Esophagus squamous epithelium (tissue), 4 donors: ENCODE measurements at regions not wholly inside any gene's neighbourhood (a gene's known extent, or its start where the extent isn't known, plus 50 kb on each side); places are given as distances from the start of the nearest gene placed in this dataset.

Experiments used
- POLR2A ChIP-seq, 4 donors: fragments of 450-650 bp; IDR thresholded peaks; one replicate each; pipeline ENCODE4 v1.6.1; 2017; ENCODE audit warnings: antibody characterized with exemption in 4 of 4, mild to moderate bottlenecking in 4 of 4, moderate library complexity in 3 of 4
- TF ChIP-seq, protein P1 (sequence below), 6 experiments: fragments of 450-650 bp in 4 of 6; fragments of 200-600 bp in 2 of 6; sonication (generic) in 2 of 6; IDR thresholded peaks; one replicate each; pipeline ENCODE4 v1.5.1; 2016 to 2019; ENCODE audit warnings: antibody characterized with exemption in 6 of 6, mild to moderate bottlenecking in 4 of 6, moderate library complexity in 4 of 6

DNA sequence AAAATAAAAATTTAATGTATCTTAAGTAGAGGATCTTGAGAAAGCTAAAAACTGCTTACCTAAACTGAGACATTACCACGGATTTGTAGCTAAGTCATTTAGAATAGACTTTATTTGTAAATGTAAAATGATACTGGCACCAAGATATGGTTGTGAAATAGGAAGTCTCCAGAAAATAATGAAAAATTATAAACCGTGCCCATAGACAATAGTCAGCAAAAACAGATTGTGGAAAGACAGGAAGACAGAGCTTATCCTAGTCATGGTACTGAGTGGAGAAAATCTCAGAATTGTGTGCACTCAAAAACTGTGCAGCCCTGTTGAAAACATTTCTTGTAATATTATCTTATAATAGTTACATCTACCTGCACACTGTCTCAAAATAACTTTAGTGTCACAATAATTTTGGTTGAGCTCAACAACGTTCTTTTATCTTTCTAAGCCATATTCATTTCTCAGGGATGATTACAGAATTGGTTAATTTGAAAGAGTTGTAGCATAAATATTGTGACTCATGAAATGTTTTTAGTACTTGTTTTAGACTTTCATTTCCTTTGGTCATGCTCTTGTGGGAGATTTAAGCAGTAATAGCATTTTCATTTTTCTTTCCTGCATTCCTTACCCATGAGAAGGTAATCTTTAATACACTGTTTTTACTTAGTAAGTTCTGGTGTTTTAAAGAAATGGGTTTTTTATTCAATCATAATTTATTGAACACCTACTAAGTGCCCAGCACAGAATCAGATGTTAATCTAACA lies 174.5 kb downstream of the SOX4 start:
- TF ChIP-seq, protein P1, sequence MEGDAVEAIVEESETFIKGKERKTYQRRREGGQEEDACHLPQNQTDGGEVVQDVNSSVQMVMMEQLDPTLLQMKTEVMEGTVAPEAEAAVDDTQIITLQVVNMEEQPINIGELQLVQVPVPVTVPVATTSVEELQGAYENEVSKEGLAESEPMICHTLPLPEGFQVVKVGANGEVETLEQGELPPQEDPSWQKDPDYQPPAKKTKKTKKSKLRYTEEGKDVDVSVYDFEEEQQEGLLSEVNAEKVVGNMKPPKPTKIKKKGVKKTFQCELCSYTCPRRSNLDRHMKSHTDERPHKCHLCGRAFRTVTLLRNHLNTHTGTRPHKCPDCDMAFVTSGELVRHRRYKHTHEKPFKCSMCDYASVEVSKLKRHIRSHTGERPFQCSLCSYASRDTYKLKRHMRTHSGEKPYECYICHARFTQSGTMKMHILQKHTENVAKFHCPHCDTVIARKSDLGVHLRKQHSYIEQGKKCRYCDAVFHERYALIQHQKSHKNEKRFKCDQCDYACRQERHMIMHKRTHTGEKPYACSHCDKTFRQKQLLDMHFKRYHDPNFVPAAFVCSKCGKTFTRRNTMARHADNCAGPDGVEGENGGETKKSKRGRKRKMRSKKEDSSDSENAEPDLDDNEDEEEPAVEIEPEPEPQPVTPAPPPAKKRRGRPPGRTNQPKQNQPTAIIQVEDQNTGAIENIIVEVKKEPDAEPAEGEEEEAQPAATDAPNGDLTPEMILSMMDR (IDR thresholded peaks at IDR 0.05), result no peak
- TF ChIP-seq POLR2A (IDR thresholded peaks at IDR 0.05), result no peak
